ENCODE measurements at regions not wholly inside any gene's neighbourhood (a gene's known extent, or its start where the extent isn't known, plus 50 kb on each side); places are given as distances from the start of the nearest gene placed in this dataset.

- TF ChIP-seq CTCF (IDR thresholded peaks at IDR 0.05; ENCODE audit: low read depth, low read length) (no peak), EZH2phosphoT487 (IDR thresholded peaks at IDR 0.05; ENCODE audit: low read depth) (no peak)
These were observed 278.2 kb upstream of the CHORDC1 start for GRCh38 chr11:90500922-90501568.
